C4-2B (cell line): ENCODE measurements at regions not wholly inside any gene's neighbourhood (a gene's known extent, or its start where the extent isn't known, plus 50 kb on each side); places are given as distances from the start of the nearest gene placed in this dataset.

ENCODE experiments used
- H3K27ac ChIP-seq: fragments of 450-650 bp; 2 replicates; pipeline ENCODE4 v1.5.1; 2017
- CTCF ChIP-seq: fragments of 450-650 bp; conservative IDR thresholded peaks from 2 replicates; pipeline ENCODE4 v1.5.1; 2017; ENCODE audit warnings: mild to moderate bottlenecking
- ZFX ChIP-seq: fragments of 450-650 bp; IDR thresholded peaks from 2 replicates; pipeline ENCODE4 v1.6.1; 2017

GRCh38 chr5:168005093-168005492 is 286.4 kb upstream of the WWC1 start:
- H3K27ac ChIP-seq = no peak overlapping the region
- TF ChIP-seq CTCF = no peak
- TF ChIP-seq ZFX = no peak

- TF ChIP-seq ZFX = no peak
- TF ChIP-seq CTCF = no peak
- no peak overlapping the region for H3K27ac ChIP-seq
These were observed 285.5 kb upstream of the WWC1 start for GRCh38 chr5:168005936-168006335.

GRCh38 chr5:168006456-168007130 is 284.9 kb upstream of the WWC1 start:
- no peak overlapping the region for H3K27ac ChIP-seq
- TF ChIP-seq CTCF (no peak), ZFX (no peak)

- H3K27ac ChIP-seq = no peak overlapping the region
These were observed 284.2 kb upstream of the WWC1 start for GRCh38 chr5:168007286-168007685.

GRCh38 chr5:168008555-168008954 is 282.9 kb upstream of the WWC1 start:
- TF ChIP-seq CTCF (no peak), ZFX (no peak)
- H3K27ac ChIP-seq = no peak overlapping the region

More at GRCh38 chr5:168007286-168007685, 284.2 kb upstream of the WWC1 start:
- TF ChIP-seq ZFX (no peak), CTCF (no peak)

- no peak overlapping the region for H3K27ac ChIP-seq
- TF ChIP-seq CTCF (no peak), ZFX (no peak)
These were observed 280.3 kb upstream of the WWC1 start for GRCh38 chr5:168011096-168011495.

- TF ChIP-seq ZFX (no peak), CTCF (no peak)
- H3K27ac ChIP-seq = no peak overlapping the region
These were observed 279.4 kb upstream of the WWC1 start for GRCh38 chr5:168012006-168012405.
